Renal cortex interstitium (tissue), 11 donors: ENCODE measurements at regions not wholly inside any gene's neighbourhood (a gene's known extent, or its start where the extent isn't known, plus 50 kb on each side); places are given as distances from the start of the nearest gene placed in this dataset.

Experiments used
- DNase-seq, 11 donors: peaks; one replicate each; pipeline ENCODE4 v3.0.0-alpha.2; 2013; ENCODE audit warnings: low read depth in 9 of 11, low spot score in 4 of 11; ENCODE audit errors: extremely low read depth in 1 of 11

DNA sequence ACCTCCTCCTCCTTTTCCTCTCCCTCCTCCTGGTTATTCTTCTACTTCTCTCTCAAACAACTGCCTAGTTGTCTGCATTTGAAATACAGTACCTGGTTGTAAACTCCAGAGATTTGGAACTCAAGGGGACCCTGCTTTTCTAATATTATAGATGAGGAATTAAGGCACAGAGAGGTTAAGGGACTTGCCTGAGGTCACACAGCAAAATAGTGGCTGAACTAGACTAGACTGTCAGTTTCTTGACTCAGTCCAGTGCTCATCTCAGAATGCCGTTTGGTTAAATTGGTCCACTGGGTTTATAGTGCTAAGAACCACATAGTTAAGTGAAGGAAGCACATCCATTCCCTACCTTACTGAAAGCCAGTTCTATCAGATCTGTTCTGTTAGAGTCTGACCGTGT, 105.9 kb upstream of the VASH1 start:
- DNase-seq: no peak

DNA sequence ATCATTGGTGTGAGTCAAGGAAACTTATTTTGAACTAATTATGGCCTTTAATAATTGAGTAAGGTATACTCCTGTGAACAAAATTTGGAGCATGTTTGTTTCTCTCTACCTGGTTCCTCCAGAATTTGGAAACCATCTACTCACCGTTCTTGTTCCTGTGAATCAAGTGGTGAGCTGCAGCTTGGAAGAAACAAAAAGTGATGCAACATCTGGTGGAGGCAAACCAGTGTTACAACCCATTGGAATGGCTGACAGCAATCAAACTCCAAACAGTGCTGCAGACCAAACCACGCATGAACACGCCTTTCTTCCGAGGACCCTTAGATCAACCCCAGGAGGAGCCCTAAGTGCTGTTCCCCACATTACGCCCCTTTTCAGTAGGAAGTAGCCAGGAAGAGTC, 104.7 kb upstream of the VASH1 start:
- DNase-seq: no peak

DNA sequence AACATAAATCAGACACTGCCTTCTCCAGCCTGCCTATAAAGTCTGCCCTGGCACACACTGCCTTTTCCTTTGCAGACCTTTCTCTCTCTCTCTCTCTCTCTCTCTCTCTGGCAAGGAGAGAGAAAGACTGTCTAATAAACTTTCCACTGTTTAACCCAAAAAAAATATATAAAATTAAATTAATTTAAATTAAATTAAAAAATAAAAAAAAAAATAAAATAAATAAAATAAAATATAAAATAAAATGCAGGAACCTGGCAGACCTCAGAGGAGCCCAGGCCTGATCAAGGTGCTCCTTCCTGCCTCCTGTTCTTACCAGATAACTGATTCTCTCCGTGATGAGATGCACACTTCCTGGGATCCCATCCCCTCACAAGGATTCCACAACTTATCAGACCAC, 103.9 kb upstream of the VASH1 start:
- no peak for DNase-seq

DNA sequence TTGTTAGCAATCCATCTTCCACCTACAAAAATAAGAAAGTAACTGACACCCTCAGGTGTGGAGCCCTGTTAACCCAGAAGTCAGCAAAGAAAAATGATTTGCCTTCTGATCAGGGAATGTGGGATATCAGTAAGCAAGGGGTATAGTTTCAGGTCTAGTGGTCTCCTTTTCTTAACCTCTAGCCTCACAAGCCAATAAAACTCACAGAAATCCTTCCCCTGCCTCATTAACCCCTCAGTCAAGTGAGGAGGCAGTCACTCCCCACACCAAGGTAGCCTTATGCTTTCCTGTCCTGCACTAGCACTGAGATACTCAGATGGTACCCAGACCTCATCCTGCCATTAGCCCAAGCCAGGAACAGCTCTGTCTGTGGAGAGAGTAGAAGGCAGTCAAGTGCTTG, 103.4 kb upstream of the VASH1 start:
- DNase-seq: peak in 3 of 11 donors; percentile 17 to 28 (median 26)

DNA sequence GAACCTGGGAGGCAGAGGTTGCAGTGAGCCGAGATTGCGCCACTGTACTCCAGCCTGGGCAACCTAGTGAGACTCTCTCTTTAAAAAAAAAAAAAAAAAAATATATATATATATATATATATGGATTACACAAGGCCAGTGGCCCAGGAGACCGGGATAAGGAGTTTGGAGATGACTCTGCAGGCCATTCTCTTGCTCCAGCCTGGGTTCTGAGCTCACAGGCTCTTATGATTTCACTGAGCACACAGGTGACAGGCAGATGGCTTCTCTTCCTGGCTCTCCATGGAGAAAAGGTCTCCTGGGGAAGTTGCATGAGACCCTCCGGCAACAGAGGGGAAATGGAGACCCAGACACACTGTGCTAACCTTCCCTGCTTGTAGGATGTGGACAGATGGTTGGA, 98.7 kb upstream of the VASH1 start:
- DNase-seq: no peak

DNA sequence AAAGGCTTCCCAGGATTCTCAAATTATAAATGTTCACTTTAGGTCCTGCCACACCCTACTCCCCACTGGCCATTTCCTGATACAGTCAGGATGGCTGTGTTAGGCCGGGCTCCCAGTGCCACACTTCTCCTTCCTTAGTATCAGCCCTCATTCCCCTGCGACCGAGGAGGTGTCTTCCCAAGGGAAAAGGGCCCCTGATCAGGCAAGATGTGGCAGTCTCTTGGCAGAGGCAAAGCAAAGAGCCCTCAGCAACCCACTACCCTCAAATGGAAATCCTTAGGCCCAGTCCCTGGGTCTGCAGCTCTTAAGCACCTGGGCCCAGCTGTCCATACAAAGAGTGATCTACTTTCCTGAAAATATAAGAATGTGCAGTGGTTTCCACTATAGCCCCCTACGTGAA, 96.5 kb upstream of the VASH1 start:
- no peak for DNase-seq

DNA sequence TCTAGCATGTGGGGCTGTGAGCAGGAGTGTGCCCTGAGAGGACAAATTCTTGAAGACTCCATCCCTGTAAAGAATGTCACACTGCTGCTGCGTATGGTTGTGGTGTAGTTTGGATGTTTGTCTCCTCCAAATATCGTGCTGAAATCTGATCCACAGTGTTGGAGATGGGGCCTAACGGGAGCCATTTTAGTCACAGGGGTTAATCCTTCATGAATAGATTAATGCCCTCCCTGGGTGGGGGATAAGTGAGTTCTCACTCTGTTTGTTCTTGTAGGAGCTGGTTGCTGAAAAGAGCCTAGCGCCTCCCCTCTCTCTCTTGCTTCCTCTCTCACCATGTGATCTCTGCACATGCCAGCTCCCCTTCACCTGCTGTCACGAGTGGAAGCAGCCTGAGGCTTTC, 94.5 kb upstream of the VASH1 start:
- no peak for DNase-seq

GRCh38 chr14:76669770-76670169, 91.5 kb upstream of the VASH1 start:
- DNase-seq: no peak

- DNase-seq: no peak
Measured at GRCh38 chr14:76672123-76672522, 89.1 kb upstream of the VASH1 start.

GRCh38 chr14:76673261-76673660, 88.0 kb upstream of the VASH1 start:
- no peak for DNase-seq

DNA sequence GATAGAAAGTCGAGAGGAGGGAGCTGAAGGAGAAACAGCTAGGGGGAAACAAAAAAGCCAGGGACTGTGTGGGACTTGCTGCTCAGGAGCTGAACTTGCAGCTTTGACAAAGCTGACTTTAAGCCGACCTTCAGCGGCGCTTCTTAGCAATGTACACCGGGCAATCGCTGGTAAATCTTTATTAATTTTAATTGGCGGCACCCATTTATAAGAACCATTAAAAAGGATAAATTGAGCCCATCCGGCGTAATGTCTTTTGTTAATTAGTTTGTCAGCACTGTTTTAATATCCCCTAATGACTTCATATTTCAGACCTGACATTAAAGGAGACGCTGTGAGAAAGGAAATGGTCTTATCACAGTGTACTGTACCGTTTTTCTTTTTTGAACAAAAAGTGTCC, 86.2 kb upstream of the VASH1 start:
- no peak for DNase-seq

DNA sequence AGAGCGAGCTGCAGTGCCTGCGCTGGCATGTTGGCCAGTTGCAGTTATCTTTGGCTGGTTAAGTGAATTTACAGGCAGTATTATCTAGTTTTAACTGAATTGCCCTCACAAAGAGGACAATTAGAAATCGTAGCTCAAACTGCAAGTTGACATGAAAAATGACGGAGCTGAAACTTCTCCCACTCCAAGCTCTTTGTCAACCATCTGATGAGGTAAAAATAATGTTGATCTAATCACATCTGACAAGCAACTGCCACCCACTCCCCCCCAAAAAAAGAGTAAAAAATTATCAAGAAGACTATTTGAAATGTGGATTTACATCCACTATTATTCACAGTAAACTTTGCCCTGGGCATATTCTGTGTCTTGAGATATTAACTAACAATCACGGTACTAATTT, 84.7 kb upstream of the VASH1 start:
- DNase-seq: no peak

GRCh38 chr14:76677534-76678145, 83.6 kb upstream of the VASH1 start:
- no peak for DNase-seq

GRCh38 chr14:76678244-76678800, 82.9 kb upstream of the VASH1 start:
- no peak for DNase-seq

GRCh38 chr14:76682367-76682766, 78.9 kb upstream of the VASH1 start:
- DNase-seq: no peak

- no peak for DNase-seq
Measured at GRCh38 chr14:76686646-76687045, 74.6 kb upstream of the VASH1 start.

- DNase-seq: no peak
Measured at GRCh38 chr14:76687611-76688382, 73.5 kb upstream of the VASH1 start.

GRCh38 chr14:76688383-76688671, 72.9 kb upstream of the VASH1 start:
- no peak for DNase-seq

DNA sequence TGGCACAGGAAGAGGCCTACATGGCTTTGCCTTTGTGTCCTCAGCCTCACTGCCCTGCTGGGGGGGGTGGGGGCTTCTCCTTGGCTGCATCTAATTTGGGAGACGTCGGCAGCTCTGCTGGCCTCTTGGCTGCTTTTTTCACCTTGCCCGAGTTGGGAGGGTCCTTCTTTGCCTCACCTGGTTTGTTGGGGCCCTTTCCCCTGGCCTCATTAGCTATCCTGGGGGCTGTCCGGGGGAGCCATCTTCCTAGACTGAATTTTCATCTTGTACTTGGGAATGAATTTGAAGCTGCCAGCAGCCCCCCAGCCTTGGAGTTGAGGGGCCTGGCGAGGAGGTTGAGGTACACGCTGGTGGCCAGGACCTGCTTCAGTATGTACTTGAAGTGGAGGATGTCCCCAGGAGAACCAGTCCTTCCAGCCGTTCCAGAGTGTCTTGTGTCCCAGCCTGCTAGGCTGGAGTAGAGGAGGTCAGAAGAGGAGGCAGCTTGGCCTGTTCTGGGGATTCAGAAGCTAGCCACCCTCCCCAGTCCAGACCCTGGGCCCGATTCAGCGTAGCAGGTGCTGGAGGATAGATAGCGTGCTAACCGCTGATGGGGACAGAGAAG, 70.7 kb upstream of the VASH1 start:
- no peak for DNase-seq

DNA sequence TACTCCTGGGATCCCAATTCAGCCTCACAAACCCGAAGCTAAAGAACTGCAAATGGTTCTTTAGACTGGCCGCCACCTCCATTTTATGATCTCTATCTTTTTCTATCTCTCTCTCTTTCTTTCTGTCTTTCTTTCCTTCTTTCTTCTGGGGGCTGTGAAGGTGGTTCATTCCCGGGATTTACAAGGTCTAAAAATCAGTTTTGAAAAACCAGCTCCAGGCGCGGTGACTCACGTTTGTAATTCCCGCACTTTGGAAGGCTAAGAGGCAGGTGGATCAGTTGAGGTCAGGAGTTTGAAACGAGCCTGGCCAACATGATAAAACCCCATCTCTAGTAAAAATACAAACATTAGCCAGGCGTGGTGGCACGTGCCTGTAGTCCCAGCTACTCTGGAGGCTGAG, 67.2 kb upstream of the VASH1 start:
- DNase-seq: no peak
